ENCODE measurements at regions not wholly inside any gene's neighbourhood (a gene's known extent, or its start where the extent isn't known, plus 50 kb on each side); places are given as distances from the start of the nearest gene placed in this dataset.

GRCh38 chr18:60134806-60135205, 235.0 kb downstream of the PMAIP1 start:
- DNase-seq (ENCODE audit: low read depth in 2 of 2) = no peak

DNA sequence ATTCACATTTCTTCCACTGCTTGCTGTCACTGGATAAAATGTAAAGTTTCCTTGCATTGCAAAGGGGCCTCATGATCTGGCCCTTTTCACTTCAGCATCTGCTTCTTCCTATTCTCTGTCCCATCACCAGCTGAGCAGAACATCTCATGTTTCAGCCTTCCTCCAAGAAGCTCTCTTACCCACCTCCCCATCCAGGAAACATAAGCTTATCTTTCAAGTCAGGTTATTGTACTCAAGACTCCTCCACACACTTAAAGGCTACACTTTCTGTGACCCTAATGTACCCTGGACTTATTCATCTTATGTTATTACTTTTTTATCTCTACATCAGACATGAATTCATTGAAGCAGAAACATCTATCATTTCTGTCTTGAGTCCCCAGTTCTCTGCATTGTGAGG, 230.5 kb downstream of the PMAIP1 start:
- DNase-seq (ENCODE audit: low read depth in 2 of 2) = no peak

- DNase-seq (ENCODE audit: low read depth in 2 of 2) = no peak
Measured at GRCh38 chr18:60123031-60123430, 223.2 kb downstream of the PMAIP1 start.

GRCh38 chr18:60122339-60122738, 222.5 kb downstream of the PMAIP1 start:
- no peak for DNase-seq (ENCODE audit: low read depth in 2 of 2)

GRCh38 chr18:60120231-60120750, 220.5 kb downstream of the PMAIP1 start:
- no peak for DNase-seq (ENCODE audit: low read depth in 2 of 2)

DNA sequence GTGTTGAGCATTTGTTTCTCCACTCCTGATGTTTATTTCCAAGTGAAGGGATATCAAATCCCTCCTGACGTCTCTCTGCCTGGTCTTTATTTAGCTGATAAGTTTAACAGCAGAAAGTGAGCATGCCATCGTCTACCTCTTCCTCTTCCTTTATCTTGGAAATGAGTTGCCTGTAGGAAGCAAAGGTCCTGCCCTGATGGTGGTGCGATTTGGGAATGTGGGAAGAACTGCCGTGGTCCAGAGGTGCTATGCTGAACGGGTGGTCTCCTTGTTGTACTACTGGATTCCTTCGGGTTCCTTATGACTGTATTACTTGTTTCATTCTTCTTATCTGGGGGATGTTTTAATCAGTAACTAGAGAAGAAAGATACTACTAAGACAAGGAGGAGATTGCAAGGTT, 217.5 kb downstream of the PMAIP1 start:
- DNase-seq (ENCODE audit: low read depth in 2 of 2) = no peak

DNA sequence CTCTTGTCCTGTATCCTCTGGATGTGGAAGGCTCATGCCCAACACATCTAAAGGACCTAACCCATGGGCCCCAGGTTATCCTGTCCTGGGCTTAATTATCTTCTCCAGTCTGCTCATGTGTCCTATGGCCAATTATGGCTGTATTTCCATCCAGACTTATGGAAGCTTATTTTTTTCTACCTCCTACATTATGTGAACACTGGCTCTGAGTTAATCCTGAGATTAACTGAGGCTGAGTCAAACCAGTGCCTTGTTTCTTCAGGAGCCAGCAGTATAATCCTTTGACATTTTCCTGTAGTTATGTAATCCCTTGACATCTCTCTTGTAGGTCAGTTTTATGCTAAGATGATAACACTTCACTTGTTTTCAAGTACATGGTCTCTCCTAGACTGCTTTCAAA, 213.6 kb downstream of the PMAIP1 start:
- DNase-seq (ENCODE audit: low read depth in 2 of 2) = no peak

GRCh38 chr18:60112369-60112768, 212.6 kb downstream of the PMAIP1 start:
- no peak for DNase-seq (ENCODE audit: low read depth in 2 of 2)

DNA sequence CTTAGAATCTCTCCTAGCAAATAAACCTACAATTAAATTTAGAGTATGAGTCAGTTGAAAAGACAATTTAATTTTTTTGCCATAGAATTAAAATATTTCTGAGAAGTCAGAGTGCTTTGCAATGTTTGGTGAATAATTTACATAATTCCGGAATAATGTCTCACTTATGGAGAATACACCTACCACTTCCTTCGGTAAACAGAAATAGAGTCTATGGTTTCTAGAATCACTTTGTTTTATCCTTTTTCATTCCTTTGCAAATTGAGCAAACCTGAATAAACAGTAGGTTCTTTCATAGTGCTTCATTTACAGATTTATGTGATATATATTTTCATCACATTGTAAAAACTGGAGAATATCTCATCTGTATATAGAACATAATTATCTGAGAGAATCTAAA, 211.7 kb downstream of the PMAIP1 start:
- no peak for DNase-seq (ENCODE audit: low read depth in 2 of 2)

GRCh38 chr18:60110836-60111235, 211.0 kb downstream of the PMAIP1 start:
- DNase-seq (ENCODE audit: low read depth in 2 of 2) = no peak

DNA sequence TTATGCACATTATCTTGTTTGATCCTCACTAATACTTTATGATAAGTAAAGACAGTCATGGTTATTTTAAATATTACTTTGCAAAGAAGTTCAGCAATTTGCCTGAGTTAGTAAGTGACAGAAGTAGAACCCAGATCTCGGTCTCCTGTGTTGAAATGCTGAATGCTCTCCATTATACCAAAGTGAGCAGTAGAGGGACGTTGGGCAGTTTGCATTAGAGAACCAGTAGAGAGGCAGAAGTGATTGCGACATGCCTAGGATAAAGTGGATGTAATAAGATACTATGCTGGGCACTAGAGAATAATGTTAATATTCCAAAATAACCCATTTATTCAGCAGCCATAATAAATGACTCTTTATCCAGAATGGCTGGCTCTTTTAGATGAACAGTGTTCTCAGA, 201.0 kb downstream of the PMAIP1 start:
- DNase-seq (ENCODE audit: low read depth in 2 of 2) = no peak

GRCh38 chr18:60099709-60100108, 199.9 kb downstream of the PMAIP1 start:
- DNase-seq (ENCODE audit: low read depth in 2 of 2) = no peak

DNA sequence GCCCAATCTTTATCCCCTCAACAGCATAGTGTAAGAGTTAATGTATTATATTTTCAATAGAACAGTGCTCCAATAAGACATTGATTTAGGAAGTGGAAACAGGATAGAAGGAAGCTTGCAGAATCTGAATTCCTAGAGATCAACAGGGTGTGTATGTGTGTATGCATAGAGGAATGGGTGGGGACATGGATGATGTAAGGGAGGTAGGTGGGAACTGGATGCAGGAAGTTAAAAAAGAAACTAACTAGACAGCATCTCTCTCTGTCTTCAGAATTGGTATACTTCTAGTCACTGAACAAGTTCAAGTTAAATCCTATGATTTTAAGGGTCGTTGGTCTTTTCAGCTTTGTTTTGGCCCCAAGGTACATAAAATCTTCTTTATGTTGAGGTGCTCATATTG, 196.6 kb downstream of the PMAIP1 start:
- DNase-seq (ENCODE audit: low read depth in 2 of 2) = no peak

GRCh38 chr18:60092073-60092472, 192.3 kb downstream of the PMAIP1 start:
- DNase-seq (ENCODE audit: low read depth in 2 of 2) = no peak

- DNase-seq (ENCODE audit: low read depth in 2 of 2) = no peak
Measured at GRCh38 chr18:60090170-60090569, 190.4 kb downstream of the PMAIP1 start.

GRCh38 chr18:60082790-60083189, 183.0 kb downstream of the PMAIP1 start:
- no peak for DNase-seq (ENCODE audit: low read depth in 2 of 2)

- no peak for DNase-seq (ENCODE audit: low read depth in 2 of 2)
Measured at GRCh38 chr18:60082282-60082681, 182.5 kb downstream of the PMAIP1 start.

GRCh38 chr18:60075477-60075876, 175.7 kb downstream of the PMAIP1 start:
- no peak for DNase-seq (ENCODE audit: low read depth in 2 of 2)

GRCh38 chr18:60070631-60071030, 170.8 kb downstream of the PMAIP1 start:
- no peak for DNase-seq (ENCODE audit: low read depth in 2 of 2)

GRCh38 chr18:60069145-60069544, 169.3 kb downstream of the PMAIP1 start:
- DNase-seq (ENCODE audit: low read depth in 2 of 2) = no peak

- DNase-seq (ENCODE audit: low read depth in 2 of 2) = no peak
Measured at GRCh38 chr18:60067426-60068210, 167.8 kb downstream of the PMAIP1 start.

- DNase-seq (ENCODE audit: low read depth in 2 of 2) = no peak
Measured at GRCh38 chr18:60066219-60066975, 166.6 kb downstream of the PMAIP1 start.

DNA sequence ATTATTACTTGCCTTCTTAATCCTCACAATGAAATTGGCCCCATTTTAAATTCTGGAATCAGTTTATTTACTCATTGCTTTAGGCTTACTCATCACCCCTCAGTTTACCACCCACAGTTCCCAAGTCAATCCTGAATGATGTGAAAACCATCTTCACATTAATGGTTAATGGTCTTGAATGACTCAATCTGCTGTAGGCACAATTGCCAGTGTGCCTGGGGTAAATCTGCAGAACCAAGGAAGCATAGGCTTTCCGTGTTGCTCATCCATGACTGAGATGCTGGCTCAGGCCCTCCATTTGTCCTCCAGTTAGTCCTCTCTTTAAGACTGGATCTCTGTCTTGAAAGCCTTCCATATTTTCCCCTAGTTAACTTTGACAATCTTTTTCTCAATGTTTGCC, 164.5 kb downstream of the PMAIP1 start:
- DNase-seq (ENCODE audit: low read depth in 2 of 2) = no peak
